Mononuclear cell (primary cell): ENCODE measurements at regions not wholly inside any gene's neighbourhood (a gene's known extent, or its start where the extent isn't known, plus 50 kb on each side); places are given as distances from the start of the nearest gene placed in this dataset.

Experiments
- H3K27me3 ChIP-seq: 2 replicates; pipeline ENCODE4 v1.6.0; 2011; ENCODE audit warnings: low read length, control low read depth; ENCODE audit not compliant: insufficient read depth
- H3K4me1 ChIP-seq: 2 replicates; pipeline ENCODE4 v1.5.1; 2011; ENCODE audit warnings: mild to moderate bottlenecking, low read length, control low read depth; ENCODE audit not compliant: insufficient read depth
- H3K4me3 ChIP-seq: 2 replicates; pipeline ENCODE4 v1.5.1; 2011; ENCODE audit warnings: mild to moderate bottlenecking, low read length, moderate library complexity
- H3K9me3 ChIP-seq: 2 replicates; pipeline ENCODE4 v1.5.1; 2011; ENCODE audit warnings: low read depth, mild to moderate bottlenecking, control low read depth, low read length

GRCh38 chr12:41905073-41905758 lies 239.5 kb downstream of the GXYLT1 start:
- no peaks in the 10 kb centered on the region for H3K27me3 ChIP-seq
- H3K4me1 ChIP-seq: no peaks in the 10 kb centered on the region
- H3K4me3 ChIP-seq: no peak overlapping the region
- no peaks in the 10 kb centered on the region for H3K9me3 ChIP-seq

GRCh38 chr12:41904041-41904440 lies 240.6 kb downstream of the GXYLT1 start:
- H3K27me3 ChIP-seq: no peaks in the 10 kb centered on the region

GRCh38 chr12:41903014-41903708 lies 241.5 kb downstream of the GXYLT1 start:
- H3K4me3 ChIP-seq: no peak overlapping the region
- no peaks in the 10 kb centered on the region for H3K4me1 ChIP-seq
- H3K9me3 ChIP-seq: no peaks in the 10 kb centered on the region
- H3K27me3 ChIP-seq: no peaks in the 10 kb centered on the region

More at GRCh38 chr12:41904041-41904440, 240.6 kb downstream of the GXYLT1 start:
- Histone ChIP-seq H3K4me1 (no peaks in the 10 kb centered on the region), H3K4me3 (no peak overlapping the region), H3K9me3 (no peaks in the 10 kb centered on the region)

- H3K4me1 ChIP-seq: no peaks in the 10 kb centered on the region
- H3K9me3 ChIP-seq: no peaks in the 10 kb centered on the region
- no peaks in the 10 kb centered on the region for H3K27me3 ChIP-seq
- H3K4me3 ChIP-seq: no peak overlapping the region
These were observed 245.1 kb downstream of the GXYLT1 start for GRCh38 chr12:41899577-41899976.

GRCh38 chr12:41897593-41897992 lies 247.1 kb downstream of the GXYLT1 start:
- Histone ChIP-seq H3K27me3 (no peaks in the 10 kb centered on the region), H3K4me3 (no peak overlapping the region), H3K9me3 (no peaks in the 10 kb centered on the region), H3K4me1 (no peaks in the 10 kb centered on the region)

GRCh38 chr12:41893491-41893890 lies 251.2 kb downstream of the GXYLT1 start:
- H3K4me3 ChIP-seq: no peak overlapping the region
- no peaks in the 10 kb centered on the region for H3K27me3 ChIP-seq
- no peaks in the 10 kb centered on the region for H3K9me3 ChIP-seq
- no peaks in the 10 kb centered on the region for H3K4me1 ChIP-seq

GRCh38 chr12:41892302-41892701 lies 252.4 kb downstream of the GXYLT1 start:
- Histone ChIP-seq H3K27me3 (no peaks in the 10 kb centered on the region), H3K4me1 (no peaks in the 10 kb centered on the region), H3K4me3 (no peak overlapping the region), H3K9me3 (no peaks in the 10 kb centered on the region)

GRCh38 chr12:41891226-41891625 lies 253.4 kb downstream of the GXYLT1 start:
- H3K4me1 ChIP-seq: no peaks in the 10 kb centered on the region
- no peaks in the 10 kb centered on the region for H3K9me3 ChIP-seq
- no peak overlapping the region for H3K4me3 ChIP-seq

GRCh38 chr12:41888285-41888684 lies 256.4 kb downstream of the GXYLT1 start:
- Histone ChIP-seq H3K4me3 (no peak overlapping the region), H3K4me1 (no peaks in the 10 kb centered on the region), H3K27me3 (no peaks in the 10 kb centered on the region), H3K9me3 (no peaks in the 10 kb centered on the region)

More at GRCh38 chr12:41891226-41891625, 253.4 kb downstream of the GXYLT1 start:
- H3K27me3 ChIP-seq: no peaks in the 10 kb centered on the region

- no peaks in the 10 kb centered on the region for H3K27me3 ChIP-seq
- H3K4me1 ChIP-seq: no peaks in the 10 kb centered on the region
- no peak overlapping the region for H3K4me3 ChIP-seq
- H3K9me3 ChIP-seq: no peaks in the 10 kb centered on the region
These were observed 262.5 kb downstream of the GXYLT1 start for GRCh38 chr12:41881891-41882805.

- Histone ChIP-seq H3K27me3 (no peaks in the 10 kb centered on the region), H3K9me3 (no peaks in the 10 kb centered on the region), H3K4me1 (no peaks in the 10 kb centered on the region), H3K4me3 (no peak overlapping the region)
These were observed 275.2 kb downstream of the GXYLT1 start for GRCh38 chr12:41869432-41869831.

- Histone ChIP-seq H3K9me3 (no peaks in the 10 kb centered on the region), H3K4me1 (no peaks in the 10 kb centered on the region), H3K27me3 (no peaks in the 10 kb centered on the region), H3K4me3 (no peak overlapping the region)
These were observed 277.7 kb downstream of the GXYLT1 start for GRCh38 chr12:41866878-41867430.

- Histone ChIP-seq H3K27me3 (no peaks in the 10 kb centered on the region), H3K4me3 (no peak overlapping the region), H3K4me1 (no peaks in the 10 kb centered on the region), H3K9me3 (no peaks in the 10 kb centered on the region)
These were observed 288.4 kb downstream of the GXYLT1 start for GRCh38 chr12:41856228-41856627.

GRCh38 chr12:41850046-41850445 lies 294.6 kb downstream of the GXYLT1 start:
- Histone ChIP-seq H3K9me3 (no peaks in the 10 kb centered on the region), H3K4me3 (no peak overlapping the region), H3K4me1 (no peaks in the 10 kb centered on the region), H3K27me3 (no peaks in the 10 kb centered on the region)

- no peak overlapping the region for H3K4me3 ChIP-seq
- no peaks in the 10 kb centered on the region for H3K9me3 ChIP-seq
- no peaks in the 10 kb centered on the region for H3K4me1 ChIP-seq
- no peaks in the 10 kb centered on the region for H3K27me3 ChIP-seq
These were observed 298.0 kb downstream of the GXYLT1 start for GRCh38 chr12:41846718-41847117.
